Activated CD4-positive, alpha-beta T cell treated with anti-CD3 and anti-CD28 coated beads for 4 hours (primary cell): ENCODE measurements at regions not wholly inside any gene's neighbourhood (a gene's known extent, or its start where the extent isn't known, plus 50 kb on each side); places are given as distances from the start of the nearest gene placed in this dataset.

Source experiments
- DNase-seq, 2 donors: peaks; one replicate each; pipeline ENCODE4 v3.0.0-alpha.2; 2020

GRCh38 chr19:27694361-27695055 lies 1518.4 kb downstream of the UQCRFS1 start:
- DNase-seq: no peak

GRCh38 chr19:27691991-27692390 lies 1521.0 kb downstream of the UQCRFS1 start:
- DNase-seq: no peak

- DNase-seq: no peak
Observed at GRCh38 chr19:27689734-27690241, 1523.2 kb downstream of the UQCRFS1 start.

DNA sequence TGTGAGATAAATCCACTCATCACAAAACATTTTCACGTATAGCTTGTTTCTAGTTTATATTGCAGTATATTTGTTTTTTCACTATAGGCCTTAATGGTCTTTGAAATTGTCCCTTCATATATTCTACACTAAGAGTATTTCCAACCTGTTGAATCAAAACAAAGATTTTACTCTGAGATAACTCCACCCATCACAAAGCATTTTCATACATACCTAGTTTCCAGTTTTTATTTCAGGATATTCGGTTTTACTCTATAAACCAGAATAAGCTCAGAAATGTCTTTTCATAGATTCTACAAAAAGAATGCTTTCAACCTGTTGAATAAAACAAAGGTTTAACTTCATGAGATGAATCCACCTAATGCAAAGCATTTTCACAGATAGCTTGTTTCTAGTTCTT lies 1528.7 kb downstream of the UQCRFS1 start:
- DNase-seq: no peak

DNA sequence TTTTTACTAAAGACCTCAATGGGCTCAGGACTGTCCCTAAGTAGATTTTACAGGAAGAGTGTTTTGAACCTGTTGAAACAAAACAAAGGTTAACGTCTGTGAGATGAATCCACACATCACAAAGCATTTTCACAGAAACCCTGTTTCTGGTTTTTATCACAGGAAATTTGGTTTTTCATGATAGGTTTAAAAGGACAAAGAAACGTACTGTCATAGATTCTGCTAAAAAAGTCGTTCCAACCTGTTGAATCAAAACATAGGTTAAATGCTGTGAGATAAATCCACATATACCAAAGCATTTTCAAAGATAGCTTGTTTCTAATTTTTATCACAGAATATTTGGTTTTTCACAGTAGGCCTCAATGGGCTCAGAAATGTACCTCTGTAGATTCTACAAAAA lies 1531.0 kb downstream of the UQCRFS1 start:
- DNase-seq: no peak

DNA sequence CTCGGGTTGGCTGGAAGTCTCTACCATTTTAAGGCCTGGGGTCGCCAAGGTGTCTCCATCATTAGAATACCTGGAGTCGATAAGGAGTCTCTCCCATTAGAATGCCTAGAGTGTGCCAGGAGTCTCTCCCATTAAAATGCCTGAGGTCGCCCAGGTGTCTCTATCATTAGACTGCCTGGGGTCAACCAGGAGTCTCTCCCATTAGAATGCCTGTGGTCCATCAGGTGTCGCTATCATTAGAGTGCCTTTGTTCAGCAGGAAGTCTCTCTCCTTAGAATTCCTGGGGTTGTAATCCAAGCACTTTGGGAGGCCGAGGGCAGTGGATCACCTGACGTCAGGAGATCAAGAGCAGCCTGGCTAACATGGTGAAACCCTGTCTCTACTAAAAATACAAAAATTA lies 1533.0 kb downstream of the UQCRFS1 start:
- no peak for DNase-seq

DNA sequence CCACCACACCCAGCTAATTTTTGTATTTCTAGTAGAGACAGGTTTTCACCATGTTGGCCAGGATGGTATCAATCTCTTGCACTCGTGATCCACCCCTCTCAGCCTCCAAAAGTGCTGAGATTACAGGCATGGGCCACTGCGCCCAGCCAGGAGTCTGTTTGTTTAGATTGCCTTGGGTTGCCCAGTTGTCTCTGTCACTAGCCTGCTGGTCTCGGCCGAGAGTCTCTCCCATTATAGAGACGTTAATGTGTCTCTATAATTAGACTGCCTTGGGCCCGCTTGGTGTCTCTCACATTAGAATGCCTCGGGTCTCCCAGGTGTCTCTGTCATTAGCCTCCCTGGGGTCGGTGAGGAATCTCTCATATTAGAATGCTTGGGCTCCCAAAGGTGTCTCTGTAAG lies 1533.6 kb downstream of the UQCRFS1 start:
- no peak for DNase-seq

GRCh38 chr19:27676877-27677276 lies 1536.1 kb downstream of the UQCRFS1 start:
- no peak for DNase-seq

GRCh38 chr19:27676334-27676733 lies 1536.6 kb downstream of the UQCRFS1 start:
- no peak for DNase-seq

DNA sequence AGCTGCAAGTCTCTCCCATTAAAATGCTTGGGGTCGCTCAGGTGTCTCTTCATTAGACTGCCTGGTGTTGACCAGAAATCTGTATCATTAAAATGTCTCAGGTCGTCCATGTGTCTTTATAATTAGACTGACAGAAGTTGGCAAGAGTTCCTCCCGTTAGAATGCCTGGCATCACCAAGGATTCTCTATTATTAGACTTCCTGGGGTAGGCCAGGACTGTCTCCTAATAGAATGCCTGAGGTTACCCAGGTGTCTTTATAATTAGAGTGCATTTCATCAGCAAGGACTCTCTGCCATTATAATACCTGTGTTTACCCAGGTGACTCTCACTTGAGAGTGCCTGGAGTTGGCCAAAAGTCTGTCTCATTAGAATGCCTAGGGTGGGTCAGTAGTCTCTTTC lies 1537.2 kb downstream of the UQCRFS1 start:
- DNase-seq: no peak

- DNase-seq: no peak
Observed at GRCh38 chr19:27674701-27675100, 1538.2 kb downstream of the UQCRFS1 start.

- DNase-seq: no peak
Observed at GRCh38 chr19:27673986-27674385, 1539.0 kb downstream of the UQCRFS1 start.

- DNase-seq: no peak
Observed at GRCh38 chr19:27672309-27673047, 1540.5 kb downstream of the UQCRFS1 start.

- no peak for DNase-seq
Observed at GRCh38 chr19:27671876-27672275, 1541.1 kb downstream of the UQCRFS1 start.

- DNase-seq: no peak
Observed at GRCh38 chr19:27660428-27660827, 1552.5 kb downstream of the UQCRFS1 start.

GRCh38 chr19:27657271-27658051 lies 1555.5 kb downstream of the UQCRFS1 start:
- no peak for DNase-seq

DNA sequence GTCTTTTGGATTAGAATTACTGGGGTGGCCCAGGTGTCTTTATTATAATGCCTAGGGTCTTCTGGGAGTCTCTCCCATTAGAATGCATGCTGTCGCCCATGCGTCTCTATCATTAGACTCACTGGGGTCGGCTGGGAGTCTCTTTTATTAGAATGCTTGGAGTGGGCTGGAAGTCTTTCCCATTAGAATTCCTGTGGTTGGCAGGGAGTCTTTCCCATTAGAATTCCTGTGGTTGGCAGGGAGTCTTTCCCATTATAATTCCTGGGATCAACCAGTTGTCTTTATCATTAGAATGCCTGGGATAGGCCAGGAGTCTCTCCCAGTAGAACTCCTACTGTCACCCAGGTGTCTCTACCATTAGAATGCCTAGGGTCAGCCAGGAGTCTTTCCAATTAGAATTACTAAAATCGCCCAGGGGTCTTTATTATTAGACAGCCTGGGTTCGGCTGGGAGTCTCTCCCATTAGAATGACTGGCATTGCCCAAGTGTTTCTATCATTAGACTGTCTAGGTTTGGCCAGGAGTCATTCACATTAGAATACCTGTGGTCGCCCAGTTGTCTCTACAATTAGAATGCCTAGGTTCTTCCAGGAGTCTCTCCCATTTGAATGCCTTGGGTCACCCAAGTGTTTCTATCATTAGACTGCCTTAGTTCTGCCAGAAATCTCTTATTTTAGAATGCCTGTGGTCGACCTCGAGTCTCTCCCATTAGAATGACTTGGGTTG lies 1558.5 kb downstream of the UQCRFS1 start:
- no peak for DNase-seq

DNA sequence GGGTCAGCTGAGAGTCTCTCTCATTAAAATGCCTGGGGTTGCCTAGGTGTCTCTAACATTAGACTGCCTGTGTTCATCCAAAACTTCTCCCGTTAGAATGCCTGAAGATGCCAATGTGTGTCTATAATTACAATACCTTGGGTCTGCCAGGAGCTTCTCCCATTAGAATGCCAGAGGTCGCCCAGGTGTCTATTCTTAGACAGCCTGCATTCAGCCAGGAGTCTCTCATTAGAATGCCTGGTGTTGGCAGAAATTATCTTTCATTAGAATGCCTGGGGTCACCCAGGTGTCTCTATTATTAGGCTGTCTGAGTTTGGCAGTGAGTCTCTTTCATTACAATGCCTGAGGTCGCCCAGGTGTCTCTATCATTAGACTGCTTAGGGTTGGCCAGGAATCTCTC lies 1560.2 kb downstream of the UQCRFS1 start:
- DNase-seq: no peak

- DNase-seq: no peak
Observed at GRCh38 chr19:27652281-27652680, 1560.7 kb downstream of the UQCRFS1 start.

GRCh38 chr19:27647423-27647822 lies 1565.5 kb downstream of the UQCRFS1 start:
- DNase-seq: no peak

GRCh38 chr19:27635401-27635800 lies 1577.5 kb downstream of the UQCRFS1 start:
- no peak for DNase-seq

- no peak for DNase-seq
Observed at GRCh38 chr19:27618006-27618405, 1594.9 kb downstream of the UQCRFS1 start.

GRCh38 chr19:27580906-27581305 lies 1632.0 kb downstream of the UQCRFS1 start:
- DNase-seq: no peak
